K562 (cell line): ENCODE measurements at regions not wholly inside any gene's neighbourhood (a gene's known extent, or its start where the extent isn't known, plus 50 kb on each side); places are given as distances from the start of the nearest gene placed in this dataset.

Experiments used
- ATAC-seq: fragments of 200-7000 bp; cut with Tn5 transposase; 3 replicates; pipeline ENCODE4 v1.9.1; 2020; ENCODE audit warnings: moderate library complexity
- BruUV-seq: library from RNA; stranded (reverse); fragments of 400-500 nt; replicated peaks from 2 replicates; lab custom pipeline; 2021; lab: Mats Ljungman, UMichigan
- CTCF ChIA-PET: fragments of 300-600 bp; formaldehyde crosslinking; extraction: SDS; loops from one replicate; lab custom pipeline; 2021; ENCODE audit warnings: low intra/inter-chr PET ratio; lab: Yijun Ruan, JAX
- POLR2A ChIA-PET: fragments of 300-600, 350-650 bp; sonication (Branson Sonifier 250); formaldehyde crosslinking; extraction: SDS; loops from one replicate; lab custom pipeline; 2021; ENCODE audit warnings: antibody characterized with exemption, inconsistent platforms; lab: Yijun Ruan, JAX
- DNase-seq, 4 experiments: peaks; one replicate each; pipeline versions ENCODE4 v3.0.0 to v3.0.0-alpha.2; 2011 to 2018; ENCODE audit warnings: low spot score in 3 of 4, mixed read lengths in 3 of 4; ENCODE audit errors: extremely low read depth in 1 of 4
- FAIRE-seq: peaks from 2 replicates; lab custom pipeline; 2011; peaks lifted over from hg19 to GRCh38; lab: Jason Lieb, UNC
- H2AFZ ChIP-seq: 2 replicates; pipeline ENCODE4 v1.6.0; 2011; ENCODE audit warnings: low read depth, low read length, control low read depth, inconsistent platforms
- H3K27ac ChIP-seq: fragments of 200-600 bp; 3 replicates; pipeline ENCODE4 v1.8.0; 2011; ENCODE audit warnings: low read depth, mild to moderate bottlenecking, control low read depth, inconsistent platforms, low read length, moderate library complexity, mixed read lengths; ENCODE audit errors: extremely low read depth
- H3K27me3 ChIP-seq, 2 experiments: fragments of 300-600 bp in 1 of 2; 2 replicates in 1 of 2; 3 replicates in 1 of 2; pipeline versions ENCODE4 v1.6.0 to v1.8.0; 2011; ENCODE audit warnings: inconsistent platforms in 2 of 2, low read length in 2 of 2, mild to moderate bottlenecking in 1 of 2, mixed read lengths in 1 of 2, moderate library complexity in 1 of 2; ENCODE audit not compliant: control insufficient read depth in 2 of 2, insufficient read depth in 2 of 2
- H3K36me3 ChIP-seq: fragments of 300-600 bp; 3 replicates; pipeline ENCODE4 v1.8.0; 2011; ENCODE audit warnings: mild to moderate bottlenecking, low read length, inconsistent platforms; ENCODE audit not compliant: control insufficient read depth, insufficient read depth
- H3K4me1 ChIP-seq, 2 experiments: fragments of 200-600 bp in 1 of 2; replicated peaks in 1 of 2; 2 replicates in 1 of 2; 3 replicates in 1 of 2; pipeline versions ENCODE4 v1.5.1 to v1.8.0; 2011; ENCODE audit warnings: inconsistent platforms in 2 of 2, low read length in 2 of 2, mild to moderate bottlenecking in 1 of 2, mixed read lengths in 1 of 2, moderate library complexity in 1 of 2; ENCODE audit not compliant: control insufficient read depth in 2 of 2, insufficient read depth in 2 of 2
- H3K4me2 ChIP-seq: 2 replicates; pipeline ENCODE4 v1.6.1; 2011; ENCODE audit warnings: low read length, control low read depth, inconsistent platforms, mixed read lengths; ENCODE audit not compliant: insufficient read depth
- H3K4me3 ChIP-seq: fragments of 200-600 bp; sonication (generic), shearing (Covaris generic); 2 replicates; pipeline ENCODE4 v1.5.1; 2016; ENCODE audit warnings: control low read depth, inconsistent platforms
- H3K79me2 ChIP-seq: fragments of 200-600 bp; 3 replicates; pipeline ENCODE4 v1.8.0; 2011; ENCODE audit warnings: low read length, inconsistent platforms; ENCODE audit not compliant: control insufficient read depth, insufficient read depth
- H3K9ac ChIP-seq, 2 experiments: 2 replicates each; pipeline versions ENCODE4 v1.6.0 to v1.6.1; 2011; ENCODE audit warnings: low read depth in 2 of 2, low read length in 2 of 2, control low read depth in 1 of 2, inconsistent platforms in 1 of 2, mild to moderate bottlenecking in 1 of 2, mixed read lengths in 1 of 2; ENCODE audit not compliant: insufficient read depth in 1 of 2
- H3K9me1 ChIP-seq: one replicate; pipeline ENCODE4 v1.6.0; 2011; ENCODE audit warnings: inconsistent platforms, mild to moderate bottlenecking, low read length, moderate library complexity; ENCODE audit not compliant: control insufficient read depth, insufficient read depth
- H3K9me3 ChIP-seq: replicated peaks from 2 replicates; pipeline ENCODE4 v1.5.1; 2011; ENCODE audit warnings: low read depth, low read length, inconsistent platforms; ENCODE audit not compliant: control insufficient read depth, insufficient read depth
- H4K20me1 ChIP-seq: replicated peaks from 2 replicates; pipeline ENCODE4 v1.6.1; 2011; ENCODE audit warnings: low read length, inconsistent platforms, mixed read lengths; ENCODE audit not compliant: control insufficient read depth, insufficient read depth
- ATF2 ChIP-seq: sonication (generic); formaldehyde crosslinking; IDR thresholded peaks from 2 replicates; pipeline ENCODE4 v1.8.1; 2022; ENCODE audit warnings: missing genetic modification reagents
- EP300 ChIP-seq: IDR thresholded peaks from 2 replicates; pipeline ENCODE4 v1.6.1; 2012; ENCODE audit warnings: low read length, improper control_type of control experiment
- FIP1L1 ChIP-seq: fragments of 200-400 bp; formaldehyde crosslinking; IDR thresholded peaks from 2 replicates; pipeline ENCODE4 v1.6.1; 2018; ENCODE audit warnings: mild to moderate bottlenecking, low read depth, low read length; ENCODE audit not compliant: poor library complexity, severe bottlenecking
- FOXJ3 ChIP-seq: sonication (generic); formaldehyde crosslinking; IDR thresholded peaks from 2 replicates; pipeline ENCODE4 v1.4.0; 2020; ENCODE audit warnings: mild to moderate bottlenecking, missing genetic modification reagents
- KHSRP ChIP-seq: fragments of 450-650 bp; IDR thresholded peaks from 2 replicates; pipeline ENCODE4 v1.6.1; 2017
- MCM3 ChIP-seq: fragments of 450-650 bp; IDR thresholded peaks from 2 replicates; pipeline ENCODE4 v1.6.1; 2016
- MTA2 ChIP-seq: fragments of 450-650 bp; IDR thresholded peaks from 2 replicates; pipeline ENCODE4 v1.6.1; 2016; ENCODE audit warnings: low read depth
- POLR3A ChIP-seq: IDR thresholded peaks from 2 replicates; pipeline ENCODE4 v1.6.1; 2011; ENCODE audit warnings: borderline replicate concordance, mild to moderate bottlenecking, moderate library complexity; ENCODE audit not compliant: insufficient read length, insufficient read depth; ENCODE audit errors: extremely low read depth
- SETDB1 ChIP-seq: IDR thresholded peaks from one replicate; pipeline ENCODE4 v1.6.1; 2012; ENCODE audit warnings: low read length, control low read depth, inconsistent platforms
- SIX5 ChIP-seq, 2 experiments: IDR thresholded peaks; 2 replicates each; pipeline ENCODE4 v1.6.1; 2011; ENCODE audit warnings: low read length in 2 of 2, borderline replicate concordance in 1 of 2, low read depth in 1 of 2, mild to moderate bottlenecking in 1 of 2, moderate library complexity in 1 of 2; ENCODE audit not compliant: insufficient read depth in 1 of 2
- TARDBP ChIP-seq: fragments of 450-650 bp; IDR thresholded peaks from 2 replicates; pipeline ENCODE4 v1.6.1; 2016
- ZBTB17 ChIP-seq: fragments of 450-650 bp; formaldehyde crosslinking; IDR thresholded peaks from 2 replicates; pipeline ENCODE4 v1.4.0; 2020; ENCODE audit warnings: mild to moderate bottlenecking
- ZKSCAN8 ChIP-seq: fragments of 200-800 bp; sonication (Bioruptor generic); IDR thresholded peaks from 2 replicates; pipeline ENCODE4 v1.6.1; 2016; ENCODE audit warnings: missing genetic modification characterization, missing compliant biosample characterization
- ZNF584 ChIP-seq: fragments of 200-800 bp; sonication (Bioruptor generic); IDR thresholded peaks from 2 replicates; pipeline ENCODE4 v1.6.1; 2016; ENCODE audit warnings: low read depth, mild to moderate bottlenecking, missing genetic modification characterization, missing compliant biosample characterization
- ZNF77 ChIP-seq: fragments of 250-450 bp; sonication (Bioruptor Pico); IDR thresholded peaks from 2 replicates; pipeline ENCODE4 v1.5.0; 2020
- WGBS: fragments of 100-300 bp; shearing (Covaris generic); methylation state at CpG from one replicate; pipeline ENCODE4 v1.1.6; 2016; ENCODE audit warnings: low coverage, mixed read lengths; ENCODE audit not compliant: insufficient coverage; ENCODE audit errors: missing lambda C conversion rate; 5-methylcytosine and 5-hydroxymethylcytosine counted together
- in situ Hi-C: fragments of 300-500 bp; cut with MboI; formaldehyde crosslinking; loops from 4 replicates; pipeline ENCODE4 v1.15.0; 2018; ENCODE audit warnings: inconsistent platforms, mixed read lengths
- intact Hi-C: fragments of 100-400 bp; cut with micrococcal nuclease; formaldehyde crosslinking; loops from 2 replicates; pipeline ENCODE4 v1.14.2; 2022
- TF ChIP-seq, protein P1 (sequence below): sonication (generic); formaldehyde crosslinking; IDR thresholded peaks from 2 replicates; pipeline ENCODE4 v1.8.1; 2023; ENCODE audit warnings: mild to moderate bottlenecking, missing genetic modification reagents

- no peaks in the 10 kb centered on the region for H3K27me3 ChIP-seq
- no peak overlapping the region for H3K9ac ChIP-seq
- ChIA-PET POLR2A (no interaction called here), CTCF (no interaction called here)
- H3K36me3 ChIP-seq = no peaks in the 10 kb centered on the region
- H3K9me1 ChIP-seq = no peaks in the 10 kb centered on the region
- H3K27ac ChIP-seq = no peak overlapping the region
- FAIRE-seq = no peak
- no peak for DNase-seq
- no peaks in the 10 kb centered on the region for H3K79me2 ChIP-seq
- in situ Hi-C loops = no loop called here
- no peaks in the 10 kb centered on the region for H4K20me1 ChIP-seq
- no peak overlapping the region for H2AFZ ChIP-seq
- TF ChIP-seq KHSRP = no peak
- TF ChIP-seq ZKSCAN8 (CRISPR knock-in tag) = no peak
- TF ChIP-seq ZBTB17 = no peak
- no peak for TF ChIP-seq FIP1L1
- no peak for TF ChIP-seq MCM3
- no peak for TF ChIP-seq SETDB1
- no peak for TF ChIP-seq TARDBP
- intact Hi-C loops = no loop called here
- no peak overlapping the region for H3K4me2 ChIP-seq
- H3K4me3 ChIP-seq = no peak overlapping the region
- ATAC-seq = no peak
- H3K4me1 ChIP-seq = no peaks in the 10 kb centered on the region
- BruUV-seq = no TSS peak
- H3K9me3 ChIP-seq = no peaks in the 10 kb centered on the region
- WGBS = 0% methylated on average over 2 of the region's 3 CpGs
Observed at GRCh38 chr3:68676136-68676535, 256.2 kb downstream of the TAFA4 start.

DNA sequence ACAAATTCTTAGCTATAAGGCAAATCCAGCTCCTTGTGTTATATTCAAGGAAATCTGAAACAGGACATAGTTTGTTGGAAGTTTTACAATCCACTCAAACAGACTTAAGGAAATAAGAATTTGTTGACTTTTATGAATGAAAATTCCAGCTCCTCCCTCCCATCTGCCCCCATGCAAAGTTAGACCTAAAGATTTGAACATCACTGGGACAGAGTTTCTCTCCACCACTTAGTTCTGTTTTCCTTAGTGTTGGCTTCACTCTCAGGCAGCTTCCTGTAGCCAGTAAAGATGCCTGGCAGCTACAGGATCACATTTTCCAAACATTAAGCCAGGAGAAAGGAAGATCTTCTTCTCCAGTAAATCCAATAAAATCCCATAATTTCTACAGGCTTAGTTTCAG, 265.0 kb downstream of the TAFA4 start:
- Histone ChIP-seq H3K4me3 (no peak overlapping the region), H3K9ac (no peak overlapping the region), H4K20me1 (no peaks in the 10 kb centered on the region), H3K79me2 (no peaks in the 10 kb centered on the region), H3K27ac (no peak overlapping the region), H2AFZ (no peak overlapping the region), H3K4me2 (no peak overlapping the region), H3K4me1 (no peaks in the 10 kb centered on the region), H3K36me3 (no peaks in the 10 kb centered on the region), H3K9me1 (no peaks in the 10 kb centered on the region), H3K9me3 (no peaks in the 10 kb centered on the region), H3K27me3 (no peaks in the 10 kb centered on the region)
- ATAC-seq = no peak
- no peak for DNase-seq
- intact Hi-C loops (no loop called here), in situ Hi-C loops (no loop called here)
- CTCF ChIA-PET = no interaction called here
- no peak for FAIRE-seq
- POLR2A ChIA-PET = no interaction called here
- no TSS peak for BruUV-seq
- TF ChIP-seq ATF2 (no peak), FOXJ3 (CRISPR knock-in tag) (no peak), EP300 (no peak), ZNF77 (CRISPR knock-in tag) (no peak), POLR3A (no peak), SIX5 (IDR thresholded peaks at IDR 0.05; ENCODE audit: borderline replicate concordance in 1 of 2, insufficient read depth in 1 of 2, low read depth in 1 of 2, low read length in 2 of 2) (no peak), ZNF584 (no peak), MTA2 (no peak)
- TF ChIP-seq, protein P1, sequence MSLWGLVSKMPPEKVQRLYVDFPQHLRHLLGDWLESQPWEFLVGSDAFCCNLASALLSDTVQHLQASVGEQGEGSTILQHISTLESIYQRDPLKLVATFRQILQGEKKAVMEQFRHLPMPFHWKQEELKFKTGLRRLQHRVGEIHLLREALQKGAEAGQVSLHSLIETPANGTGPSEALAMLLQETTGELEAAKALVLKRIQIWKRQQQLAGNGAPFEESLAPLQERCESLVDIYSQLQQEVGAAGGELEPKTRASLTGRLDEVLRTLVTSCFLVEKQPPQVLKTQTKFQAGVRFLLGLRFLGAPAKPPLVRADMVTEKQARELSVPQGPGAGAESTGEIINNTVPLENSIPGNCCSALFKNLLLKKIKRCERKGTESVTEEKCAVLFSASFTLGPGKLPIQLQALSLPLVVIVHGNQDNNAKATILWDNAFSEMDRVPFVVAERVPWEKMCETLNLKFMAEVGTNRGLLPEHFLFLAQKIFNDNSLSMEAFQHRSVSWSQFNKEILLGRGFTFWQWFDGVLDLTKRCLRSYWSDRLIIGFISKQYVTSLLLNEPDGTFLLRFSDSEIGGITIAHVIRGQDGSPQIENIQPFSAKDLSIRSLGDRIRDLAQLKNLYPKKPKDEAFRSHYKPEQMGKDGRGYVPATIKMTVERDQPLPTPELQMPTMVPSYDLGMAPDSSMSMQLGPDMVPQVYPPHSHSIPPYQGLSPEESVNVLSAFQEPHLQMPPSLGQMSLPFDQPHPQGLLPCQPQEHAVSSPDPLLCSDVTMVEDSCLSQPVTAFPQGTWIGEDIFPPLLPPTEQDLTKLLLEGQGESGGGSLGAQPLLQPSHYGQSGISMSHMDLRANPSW = no peak
